ENCODE measurements at regions not wholly inside any gene's neighbourhood (a gene's known extent, or its start where the extent isn't known, plus 50 kb on each side); places are given as distances from the start of the nearest gene placed in this dataset.
A peak's percentile ranks its signal among the peaks of the same experiment; 100 is the strongest.

DNA sequence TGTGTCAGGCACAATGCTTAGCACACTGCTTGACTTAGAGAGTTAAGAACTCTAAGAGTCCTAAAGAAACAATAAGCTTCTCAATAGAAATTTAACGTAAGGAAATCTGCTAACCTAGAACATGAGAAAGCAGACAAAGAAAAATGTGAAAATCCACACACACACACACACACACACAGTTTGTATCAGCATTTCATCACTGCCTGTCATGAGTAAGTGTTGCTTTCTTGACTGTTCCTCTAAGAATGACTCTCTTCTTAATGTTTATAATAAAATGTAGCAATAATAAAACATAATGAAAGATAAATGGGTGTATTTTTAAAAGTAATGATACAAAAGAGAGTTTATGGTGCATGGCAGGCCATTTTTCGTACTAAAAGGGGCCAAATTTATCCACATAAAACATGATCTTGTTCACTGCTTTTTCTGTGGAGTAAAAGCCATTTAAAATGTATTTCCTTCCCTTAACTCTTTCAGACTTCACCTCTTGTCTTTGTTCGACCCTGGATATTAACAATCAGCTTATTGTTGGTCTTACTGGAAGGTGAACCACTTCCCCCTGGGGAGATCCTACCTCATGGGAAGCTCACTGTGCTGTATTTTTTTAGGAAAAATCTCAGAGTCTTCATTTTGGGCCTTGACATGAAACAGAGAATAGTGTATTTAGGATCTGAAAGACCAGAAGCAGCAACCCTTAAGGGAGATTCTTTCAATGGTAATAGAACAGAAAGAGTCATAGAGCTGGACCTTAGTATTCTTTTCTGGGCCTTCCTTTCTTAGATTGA, 107.3 kb upstream of the ANKRD55 start:
- no peak for DNase-seq

DNA sequence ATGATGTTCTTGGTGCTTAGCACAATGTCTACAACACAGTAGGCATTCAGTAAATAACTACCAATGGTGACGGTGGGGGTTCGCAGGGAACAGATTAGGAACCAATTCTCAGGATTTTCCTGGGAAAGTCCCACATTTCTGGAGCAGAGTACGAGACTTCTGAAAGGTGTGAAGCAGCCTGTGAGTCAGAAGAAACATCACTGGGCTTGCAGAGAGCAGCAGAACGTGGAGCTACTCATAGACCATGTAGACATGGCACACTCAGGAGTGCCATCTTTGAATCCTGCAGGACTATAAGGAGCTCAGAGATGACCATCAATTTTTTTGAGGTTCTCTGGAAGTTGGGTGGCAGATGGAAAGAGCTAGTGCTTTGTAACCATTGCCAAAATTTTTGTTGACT, 106.6 kb upstream of the ANKRD55 start:
- DNase-seq = no peak

DNA sequence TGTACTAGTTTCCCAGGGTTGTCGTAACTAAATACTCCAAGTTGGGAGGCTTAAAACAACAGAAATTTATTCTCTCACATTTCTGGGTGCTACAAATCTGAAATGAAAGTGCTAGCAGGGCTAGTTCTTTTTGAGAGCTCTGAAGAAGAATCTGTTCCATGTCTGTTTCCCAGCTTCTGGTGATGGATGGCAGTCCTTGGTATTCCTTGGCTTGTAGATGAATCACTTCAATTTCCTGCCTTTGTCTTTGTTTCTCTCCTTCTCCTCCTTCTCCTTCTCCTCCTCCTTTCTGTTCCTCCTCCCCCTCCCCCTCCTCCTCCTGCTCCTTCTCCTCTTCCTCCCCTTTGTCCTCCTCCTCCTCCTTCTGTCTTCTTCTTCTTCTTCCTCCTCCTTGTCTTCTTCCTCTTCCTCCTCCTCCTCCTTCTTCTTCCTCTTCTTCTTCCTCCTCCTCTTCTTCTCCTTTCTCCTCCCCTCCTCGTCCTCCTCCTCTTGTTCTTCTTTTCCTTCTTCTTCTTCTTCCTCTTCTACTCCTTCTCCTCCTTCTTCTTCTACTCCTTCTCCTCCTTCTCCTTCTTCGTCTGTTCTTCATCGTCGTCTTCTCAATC, 104.7 kb upstream of the ANKRD55 start:
- no peak for DNase-seq

DNA sequence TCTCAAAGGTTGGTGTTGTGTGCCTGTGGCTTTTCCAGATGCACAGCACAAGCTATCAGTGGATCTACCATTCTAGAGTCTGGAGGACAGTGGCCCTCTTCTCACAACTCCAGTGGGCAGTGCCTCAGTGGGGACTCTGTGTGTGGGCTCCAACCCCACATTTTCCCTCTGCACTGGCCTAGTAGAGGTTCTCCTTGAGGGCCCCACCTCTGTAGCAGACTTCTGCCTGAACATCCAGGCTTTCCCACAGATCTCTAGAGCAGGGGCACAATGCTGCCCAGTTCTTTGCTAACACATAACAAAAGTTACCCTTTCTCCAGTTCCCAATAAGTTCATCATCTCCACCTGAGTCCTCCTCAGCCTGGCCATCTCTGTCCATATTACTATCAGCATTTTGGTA, 102.1 kb upstream of the ANKRD55 start:
- DNase-seq = no peak

DNA sequence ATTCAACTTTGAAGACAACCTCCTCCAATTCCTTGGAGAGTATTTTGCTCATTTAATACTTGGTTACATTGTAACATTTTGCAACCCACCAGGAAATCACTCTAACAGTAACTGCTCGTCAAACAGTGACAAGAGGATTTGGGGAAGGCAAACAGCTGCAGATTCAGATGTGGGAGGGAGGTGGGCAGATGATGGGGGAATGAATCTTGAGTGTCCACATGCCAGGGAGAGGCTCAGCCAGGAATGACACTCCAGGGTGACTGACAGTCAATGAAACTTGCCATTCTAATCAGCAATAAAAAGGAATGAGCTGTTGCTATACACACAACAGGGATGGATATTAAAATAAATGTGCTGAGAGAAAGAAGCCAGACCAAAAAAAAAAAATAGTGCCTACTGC, 97.7 kb upstream of the ANKRD55 start:
- no peak for DNase-seq

DNA sequence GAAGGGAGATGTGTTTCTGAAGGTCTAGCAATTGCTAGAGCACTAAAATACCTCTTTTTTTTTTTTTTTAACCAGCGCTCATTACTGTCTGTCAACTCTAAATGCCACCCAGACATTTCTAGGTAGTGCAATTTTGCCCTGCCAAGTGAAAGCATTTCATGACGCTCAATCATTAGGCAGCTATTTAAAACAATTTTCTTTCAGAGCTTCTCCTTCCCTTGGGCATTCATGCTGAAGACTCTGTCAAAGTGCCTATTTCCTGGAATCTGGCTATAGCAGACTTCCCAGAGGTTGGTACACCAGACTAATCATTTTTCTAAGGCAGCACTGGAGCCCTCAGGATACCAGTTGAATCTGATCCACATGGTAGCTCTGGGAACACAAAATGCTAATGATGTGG, 97.0 kb upstream of the ANKRD55 start:
- no peak for DNase-seq

DNA sequence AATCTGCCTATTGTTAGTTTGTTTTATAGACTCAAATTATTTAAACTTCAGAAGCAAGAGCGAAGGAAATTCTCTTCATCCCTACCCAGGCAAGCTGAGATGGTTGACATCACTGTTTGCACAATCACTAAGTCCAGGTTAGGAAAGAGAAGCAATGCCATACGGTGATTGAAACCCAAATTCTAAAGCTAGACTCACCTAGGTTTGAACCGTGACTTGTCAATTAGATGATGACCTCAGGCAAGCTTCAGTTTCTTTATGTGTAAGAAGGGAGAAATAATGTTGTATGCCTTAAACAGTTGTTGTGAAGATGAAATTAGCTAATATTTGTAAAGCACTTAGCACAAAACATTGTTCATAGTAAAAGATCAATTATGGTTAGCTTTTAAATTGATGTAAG, 96.5 kb upstream of the ANKRD55 start:
- no peak for DNase-seq

DNA sequence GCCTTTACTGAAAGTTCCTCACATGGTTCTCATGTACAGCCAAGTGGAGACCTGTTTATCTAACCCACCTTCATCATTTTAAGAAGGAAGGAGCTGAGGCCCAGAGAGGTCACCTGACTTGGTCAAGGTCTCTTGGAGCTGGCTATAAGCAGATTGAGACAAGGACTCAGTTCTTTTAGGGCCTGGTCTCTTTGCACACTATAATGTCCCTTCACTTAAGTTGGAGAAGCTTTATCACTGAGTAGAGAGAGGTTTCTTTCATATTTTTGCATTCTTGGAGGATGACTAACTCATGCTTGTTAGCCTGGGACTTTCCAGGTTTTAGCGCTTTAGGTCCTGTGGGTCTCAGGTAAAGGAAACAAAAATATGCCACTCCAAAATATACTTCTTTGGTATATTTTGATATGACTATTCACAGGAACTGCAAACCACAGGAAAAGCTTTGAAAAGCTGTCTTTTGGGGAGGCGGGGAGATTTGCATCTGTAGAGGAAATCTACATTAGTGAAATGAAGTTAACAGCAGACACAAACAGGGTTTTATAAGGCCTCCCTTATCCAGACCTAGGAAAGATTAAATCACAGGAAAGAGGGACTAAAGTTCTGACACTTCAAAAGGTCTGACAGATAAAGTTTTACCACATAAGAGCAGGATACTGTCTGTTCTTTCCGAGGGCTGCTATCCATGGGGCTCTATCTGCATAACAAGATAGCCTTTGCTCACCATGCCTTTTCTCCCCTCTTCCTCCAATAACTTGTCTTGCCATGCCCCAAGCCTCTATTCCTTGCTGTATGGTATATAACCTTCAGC, 95.8 kb upstream of the ANKRD55 start:
- DNase-seq = peak; percentile 60

DNA sequence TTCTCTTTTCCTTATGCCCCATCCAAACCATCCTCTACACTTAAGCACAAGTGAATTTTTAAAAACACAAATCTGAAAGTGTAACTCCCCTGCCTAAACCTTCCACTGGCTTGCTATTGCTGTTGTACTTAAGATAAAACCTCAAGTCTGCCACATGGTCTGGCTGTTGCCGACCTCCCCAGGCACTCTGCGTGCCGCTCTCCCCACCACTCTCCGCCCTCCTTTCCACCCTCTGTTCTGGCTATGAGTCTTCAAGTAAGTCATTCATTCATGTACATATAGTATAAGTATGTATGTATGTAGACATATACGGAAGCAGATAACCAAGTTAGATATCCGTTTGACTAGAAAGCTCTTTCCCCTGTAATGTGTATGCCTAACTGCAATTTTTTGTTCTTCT, 94.7 kb upstream of the ANKRD55 start:
- DNase-seq = peak; percentile 62

DNA sequence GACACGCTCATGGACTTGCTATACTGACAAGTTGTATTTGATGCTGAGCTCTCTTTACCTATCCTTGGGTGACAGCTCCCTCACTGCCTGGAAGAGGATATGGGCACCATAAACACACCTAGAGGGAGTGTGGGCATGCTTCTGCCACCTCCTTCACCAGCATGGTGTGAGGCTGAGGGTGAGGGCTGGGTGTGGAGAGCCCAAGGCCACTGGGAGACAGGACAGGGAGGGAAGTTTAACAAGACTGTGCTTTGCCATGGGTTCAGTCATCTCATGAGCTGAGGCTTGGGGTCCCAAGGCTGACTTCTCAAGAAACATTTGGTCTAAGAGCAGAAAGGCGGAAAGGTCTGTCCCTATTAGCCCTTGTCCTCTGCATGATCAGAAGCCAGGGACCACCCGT, 93.6 kb upstream of the ANKRD55 start:
- DNase-seq = no peak

DNA sequence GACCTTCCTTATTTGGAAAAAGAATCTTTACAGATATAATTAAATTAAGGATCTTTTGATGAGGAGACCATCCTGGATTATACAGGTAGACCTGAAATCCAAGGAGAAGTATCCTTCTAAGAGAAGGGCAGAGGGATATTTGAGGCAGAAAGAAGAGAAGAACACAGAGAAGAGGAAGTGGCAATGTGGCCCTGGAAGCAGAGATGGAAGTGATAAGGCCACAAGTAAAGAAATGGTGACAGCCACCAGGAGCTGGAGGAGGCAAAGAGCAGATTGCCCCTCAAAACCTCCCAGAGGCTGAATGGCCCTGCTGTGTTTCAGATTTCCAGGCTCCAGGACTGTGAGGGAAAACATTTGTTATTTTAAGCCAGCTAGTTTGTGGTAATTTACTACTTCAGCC, 93.0 kb upstream of the ANKRD55 start:
- DNase-seq = no peak

DNA sequence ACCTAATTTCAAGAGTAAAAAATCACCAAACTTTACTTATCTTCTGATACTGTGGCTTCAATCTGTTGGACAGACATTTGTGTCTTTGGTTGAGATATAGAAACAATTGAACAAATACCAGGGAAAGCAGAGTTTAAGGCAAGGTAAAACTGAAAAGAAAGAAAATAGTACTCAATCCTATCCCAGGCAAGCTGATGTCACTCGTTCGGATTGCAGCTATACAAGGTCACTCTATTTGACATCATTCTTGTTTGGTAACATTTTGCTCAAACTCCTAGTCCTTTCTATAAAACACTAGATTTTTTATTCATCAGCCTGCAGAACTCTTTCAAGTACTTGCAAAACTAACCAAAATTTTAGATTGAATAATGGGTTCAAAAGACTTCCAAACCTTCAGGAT, 91.9 kb upstream of the ANKRD55 start:
- DNase-seq = no peak

DNA sequence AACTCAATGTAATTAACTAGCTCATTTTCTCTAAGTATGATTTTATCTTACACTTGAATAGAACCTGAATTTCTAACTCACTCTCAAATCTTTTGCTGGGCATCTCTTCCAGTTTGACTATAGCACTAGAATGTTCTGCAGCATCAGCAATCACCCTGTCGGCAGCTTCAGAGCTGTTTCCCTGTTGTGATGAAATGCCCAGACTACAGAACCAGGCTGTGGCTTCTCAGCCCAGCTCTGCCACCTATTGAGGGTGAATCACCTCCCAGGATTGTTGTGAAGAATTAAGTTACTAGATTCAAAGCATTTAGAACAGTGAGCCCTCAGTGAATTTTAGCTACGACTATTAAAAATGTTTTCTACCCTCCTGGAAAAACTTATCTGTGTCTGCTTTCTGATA, 90.4 kb upstream of the ANKRD55 start:
- DNase-seq = peak; percentile 50

DNA sequence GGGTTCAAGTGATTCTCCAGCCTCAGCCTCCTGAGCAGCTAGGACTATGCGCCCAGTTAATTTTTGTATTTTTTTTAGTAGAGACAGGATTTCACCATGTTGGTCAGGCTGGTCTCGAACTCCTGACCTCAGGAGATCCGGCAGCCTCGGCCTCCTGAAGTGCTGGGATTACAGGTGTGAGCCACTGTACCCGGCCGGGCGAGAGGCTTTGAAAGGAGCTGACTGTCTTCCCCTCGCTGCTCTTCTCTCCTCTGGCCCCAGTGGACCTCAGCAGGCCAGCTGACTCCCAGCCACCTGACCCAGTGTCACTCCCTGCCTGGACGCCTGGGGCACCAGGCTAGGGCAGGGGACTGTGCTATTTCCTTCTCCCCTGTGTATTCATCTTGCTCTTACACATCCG, 89.5 kb upstream of the ANKRD55 start:
- no peak for DNase-seq

DNA sequence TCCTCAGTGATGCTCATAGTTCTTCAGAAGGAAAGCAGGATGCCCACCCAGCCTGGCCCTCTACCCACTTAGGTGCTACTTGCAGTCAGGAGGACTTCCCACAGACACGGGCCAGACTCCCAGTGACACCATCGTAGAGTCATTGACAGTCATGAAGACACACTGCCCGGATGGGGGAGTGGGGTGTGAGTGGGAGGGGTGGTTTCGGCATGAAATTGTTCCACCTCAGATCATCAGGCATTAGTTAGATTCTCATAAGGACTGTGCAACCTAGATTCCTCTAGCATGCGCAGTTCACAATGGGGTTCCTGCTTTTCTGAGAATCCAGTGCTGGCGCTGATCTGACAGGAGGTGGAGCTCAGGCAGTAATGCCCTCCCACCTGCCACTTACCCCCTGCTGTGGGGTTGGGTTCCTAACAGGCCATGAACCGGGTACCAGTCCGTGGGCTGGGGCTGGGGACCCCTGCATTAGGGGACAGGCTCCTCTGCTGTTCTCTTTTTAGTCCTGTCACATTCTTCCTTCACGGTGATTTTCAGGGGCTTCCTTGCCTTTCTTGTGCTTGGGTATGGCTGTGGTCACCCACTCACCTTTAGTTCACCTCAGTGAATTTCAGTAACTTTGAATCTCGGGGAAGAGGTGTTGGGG, 88.2 kb upstream of the ANKRD55 start:
- DNase-seq = no peak

DNA sequence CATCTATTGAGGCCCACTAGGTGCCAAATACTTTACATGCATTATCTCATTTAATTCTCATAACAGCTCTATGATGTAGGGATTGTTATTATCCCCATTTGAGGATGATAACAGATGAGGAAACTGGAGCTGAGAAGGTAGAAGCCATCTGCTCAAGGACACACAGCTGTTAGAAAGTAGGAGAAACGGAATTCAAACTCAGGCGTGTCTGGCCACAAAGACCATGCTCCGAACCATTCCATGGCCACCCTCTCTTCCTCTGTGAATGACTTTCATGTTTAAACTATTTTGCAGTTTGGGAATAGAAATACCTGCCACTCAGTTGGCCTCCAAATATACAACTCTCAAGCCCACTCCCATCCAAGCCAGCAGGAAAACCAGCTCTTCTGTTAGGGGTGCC, 87.6 kb upstream of the ANKRD55 start:
- DNase-seq = no peak

DNA sequence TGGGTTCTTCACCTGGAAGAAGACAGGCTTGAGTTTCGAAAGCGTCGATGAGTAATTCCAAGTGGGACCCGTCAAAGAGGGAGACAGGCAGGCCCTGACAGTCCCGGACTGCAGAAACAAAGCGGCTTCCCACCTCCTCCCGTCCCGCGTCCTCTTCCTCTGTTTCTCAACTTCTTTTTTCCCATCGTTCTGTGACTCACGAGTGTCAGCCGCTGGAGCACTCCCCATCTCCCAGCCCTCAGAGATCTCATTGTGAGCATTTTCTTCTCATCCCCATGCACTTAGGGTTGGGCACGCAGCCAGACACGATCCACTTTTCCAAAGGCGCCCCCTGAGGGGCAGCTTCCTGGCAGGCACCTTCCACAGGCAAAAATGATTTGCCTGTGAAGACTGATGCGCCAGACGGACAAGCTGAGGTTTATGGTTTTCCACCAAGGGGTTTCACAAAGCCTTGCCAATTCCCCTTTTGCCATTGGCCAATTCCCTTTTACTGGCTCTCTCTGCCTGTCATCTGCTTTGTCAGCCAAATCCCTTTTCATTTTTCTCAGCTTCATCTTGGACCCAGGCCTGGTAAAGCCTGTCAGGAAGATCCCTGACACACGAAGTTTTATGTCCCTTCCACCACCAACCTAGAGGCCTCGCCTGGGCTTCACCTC, 86.5 kb upstream of the ANKRD55 start:
- no peak for DNase-seq

DNA sequence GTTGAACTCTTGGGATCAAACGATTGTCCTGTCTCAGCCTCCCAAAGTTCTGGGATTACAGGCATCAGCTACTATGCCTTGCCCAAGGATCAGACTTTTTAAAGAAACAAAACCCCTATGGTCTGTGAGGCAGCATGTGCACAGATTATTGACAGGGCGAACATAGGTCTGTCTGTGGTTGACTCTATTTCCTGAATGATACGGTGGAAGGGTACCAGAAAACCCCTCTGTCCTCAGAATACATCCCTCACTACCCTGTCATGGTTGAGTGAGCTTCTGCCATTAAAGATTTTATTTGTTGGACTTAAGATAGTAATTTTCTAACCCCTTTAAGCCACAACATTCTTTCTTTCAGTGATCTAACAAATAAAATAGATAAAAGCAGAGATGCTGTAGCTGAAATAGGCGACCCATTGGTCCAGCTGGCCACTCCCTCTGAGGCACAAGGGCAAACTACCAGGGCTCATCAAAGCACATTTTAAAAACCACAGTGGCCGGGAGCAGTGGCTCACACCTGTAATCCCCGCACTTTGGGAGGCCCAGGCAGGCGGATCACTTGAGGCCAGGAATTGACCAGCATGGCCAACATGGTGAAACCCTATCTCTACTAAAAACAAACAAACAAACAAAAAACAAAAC, 84.9 kb upstream of the ANKRD55 start:
- no peak for DNase-seq

DNA sequence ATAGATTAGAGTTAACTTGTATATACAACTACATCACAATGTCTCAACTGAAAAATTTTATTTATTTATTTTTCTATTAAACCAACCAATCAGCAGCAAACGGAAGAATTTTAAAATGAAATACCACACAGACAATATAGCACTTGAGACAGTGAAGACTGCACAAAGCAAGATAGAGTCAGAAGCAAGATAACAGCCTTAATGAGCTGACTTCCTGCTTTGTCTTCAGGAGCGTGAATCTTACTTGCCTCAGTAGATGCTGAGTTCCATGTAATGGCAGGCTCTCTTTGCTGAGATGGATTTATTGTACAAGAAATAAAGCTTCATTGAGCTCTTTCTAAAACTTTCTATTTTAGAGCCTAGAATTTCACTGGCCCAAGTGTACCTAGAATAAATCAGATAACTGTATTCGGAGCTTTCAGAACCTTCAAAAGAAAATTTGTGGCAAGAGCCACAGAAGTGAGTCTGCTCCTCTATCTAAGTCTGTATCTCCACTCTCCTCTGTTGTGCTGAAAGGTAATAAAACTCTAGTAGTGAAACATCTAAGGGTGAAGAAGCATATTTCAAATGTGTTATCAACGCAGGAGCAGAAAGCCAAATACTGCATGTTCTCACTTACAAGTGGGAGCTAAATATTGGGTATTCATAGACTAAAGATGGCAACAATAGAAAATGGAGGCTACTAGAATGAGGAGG, 83.3 kb upstream of the ANKRD55 start:
- no peak for DNase-seq

DNA sequence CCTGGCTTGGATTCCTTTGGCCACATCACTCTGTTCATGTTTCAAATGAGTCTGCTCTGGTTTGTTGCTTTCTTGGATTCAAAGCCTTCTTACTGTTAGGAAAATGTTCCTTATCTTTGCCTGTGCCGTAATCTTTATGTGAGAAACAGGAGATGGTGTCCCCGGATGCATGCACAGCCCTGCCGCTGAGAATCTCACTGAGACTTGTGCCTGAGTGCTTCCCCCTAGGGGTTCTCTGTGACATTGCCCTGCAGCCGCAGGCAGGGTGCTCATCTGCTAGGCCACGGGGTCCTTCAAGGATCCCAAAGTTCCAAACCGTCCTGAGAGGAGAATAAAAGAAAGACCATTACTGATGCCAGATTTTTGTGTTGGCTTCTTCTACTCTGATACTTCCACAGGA, 81.4 kb upstream of the ANKRD55 start:
- no peak for DNase-seq

DNA sequence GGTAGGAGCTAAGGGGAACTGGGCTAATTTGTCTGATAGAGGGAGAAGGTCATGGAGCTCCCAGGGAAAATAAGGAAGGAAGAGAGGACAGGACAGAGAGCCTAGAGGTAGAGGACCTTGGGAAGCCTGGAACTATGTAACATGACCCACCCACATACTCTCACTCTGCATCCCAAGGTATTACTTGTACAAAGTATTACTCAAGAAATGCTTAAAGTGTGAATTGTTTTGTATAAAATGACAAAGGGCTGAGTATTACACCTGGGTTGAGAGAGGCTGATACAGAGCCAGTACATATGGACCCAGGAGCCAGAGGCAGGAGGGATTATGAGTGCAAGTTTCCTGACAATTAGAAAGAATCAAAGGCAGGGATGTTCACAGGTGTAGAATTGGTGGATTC, 80.5 kb upstream of the ANKRD55 start:
- no peak for DNase-seq

DNA sequence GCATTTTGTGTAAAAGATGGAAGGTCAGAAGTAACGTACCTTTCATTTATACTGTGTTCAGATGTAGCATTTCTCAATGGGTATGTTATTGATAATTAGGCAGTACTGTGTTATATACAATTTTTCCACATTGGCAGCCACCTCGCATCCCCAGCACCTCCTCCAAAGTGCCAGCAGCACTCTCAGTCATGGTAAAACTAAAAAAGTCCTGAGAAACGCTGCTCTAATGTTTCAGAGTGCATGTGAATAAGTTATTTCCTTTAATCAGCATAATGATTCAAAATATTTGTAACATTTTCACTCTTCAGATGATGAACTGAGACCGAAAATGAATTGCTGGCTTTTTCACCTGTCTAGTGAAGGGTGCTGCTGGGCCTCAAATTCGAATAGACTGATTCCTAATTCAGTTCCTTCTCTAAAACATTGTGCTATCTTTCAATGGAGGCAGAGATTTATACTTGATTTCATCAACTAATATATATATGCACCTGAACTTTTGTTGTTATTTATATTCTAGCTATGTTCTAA, 79.9 kb upstream of the ANKRD55 start:
- DNase-seq = no peak
